ENCODE measurements at regions not wholly inside any gene's neighbourhood (a gene's known extent, or its start where the extent isn't known, plus 50 kb on each side); places are given as distances from the start of the nearest gene placed in this dataset.

DNA sequence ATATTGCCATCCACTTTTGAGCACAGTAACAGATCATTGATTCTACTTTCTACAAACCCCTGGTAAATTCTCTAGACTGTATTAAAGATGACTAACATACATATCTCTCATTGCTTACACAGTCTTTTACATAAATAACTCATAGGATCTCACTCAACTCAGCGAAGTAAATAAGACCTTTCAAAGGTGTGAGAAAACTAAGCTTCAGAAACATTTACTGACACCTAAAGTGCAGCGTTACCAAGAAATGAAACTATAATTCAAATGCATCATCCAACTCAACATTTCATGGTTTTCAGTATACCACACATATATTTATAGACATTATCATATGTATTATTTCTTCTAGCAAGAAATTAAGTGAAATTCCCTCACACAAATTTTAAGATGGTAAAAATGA, 189.8 kb downstream of the METTL4 start:
- DNase-seq (ENCODE audit: low spot score) = no peak

DNA sequence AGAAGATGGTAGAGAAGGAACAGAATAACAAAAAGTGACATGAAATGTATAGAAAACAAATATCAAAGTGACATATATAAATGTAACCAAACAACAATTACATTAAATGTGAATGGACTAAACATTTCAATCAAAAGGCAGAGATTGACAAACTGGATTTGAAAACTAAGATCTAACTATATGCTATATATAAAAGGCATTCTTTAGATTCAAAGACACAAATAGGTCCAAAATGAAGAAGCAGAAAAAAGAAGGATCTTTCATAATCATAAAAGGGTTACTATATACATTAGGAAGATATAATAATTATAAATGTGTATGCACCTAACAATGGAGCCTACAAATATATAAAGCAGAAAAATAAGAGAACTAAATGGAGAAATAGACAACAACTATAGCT, 183.7 kb downstream of the METTL4 start:
- no peak for DNase-seq (ENCODE audit: low spot score)

DNA sequence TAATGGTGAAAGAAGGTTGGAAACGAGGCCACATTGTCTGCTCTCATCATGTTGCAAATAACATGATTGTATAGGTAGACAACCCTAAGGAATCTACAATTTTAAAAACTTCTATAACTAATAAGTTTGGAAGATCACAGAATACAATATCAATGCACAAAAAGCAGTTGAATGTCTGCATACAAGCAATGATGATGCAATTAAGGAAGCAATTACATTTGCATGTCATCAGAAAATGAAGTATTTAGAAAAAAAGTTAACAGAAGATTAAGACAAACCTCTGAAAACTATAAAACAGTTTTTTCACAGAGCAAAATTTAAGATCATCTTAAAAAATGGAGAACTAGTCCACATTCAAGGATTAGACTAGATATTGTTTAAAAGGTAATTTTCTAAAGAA, 181.1 kb downstream of the METTL4 start:
- no peak for DNase-seq (ENCODE audit: low spot score)

DNA sequence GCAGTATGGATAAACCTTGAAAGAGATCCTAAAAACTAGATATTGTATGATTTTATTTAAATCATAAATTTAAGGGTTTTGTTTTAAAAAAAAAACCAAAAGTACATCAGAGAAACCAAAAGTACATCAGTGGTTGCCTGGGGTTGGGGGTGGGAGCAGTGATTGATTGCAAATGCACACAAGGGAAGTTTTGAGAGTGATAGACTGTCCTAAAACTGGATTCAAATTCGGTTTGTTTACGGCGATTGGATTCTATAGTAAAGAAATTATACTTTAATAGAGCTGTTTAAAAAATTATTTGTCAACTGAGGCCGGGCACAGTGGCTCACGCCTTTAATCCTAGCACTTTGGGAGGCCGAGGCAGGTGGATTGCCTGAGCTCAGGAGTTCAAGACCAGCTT, 179.8 kb downstream of the METTL4 start:
- DNase-seq (ENCODE audit: low spot score) = no peak

DNA sequence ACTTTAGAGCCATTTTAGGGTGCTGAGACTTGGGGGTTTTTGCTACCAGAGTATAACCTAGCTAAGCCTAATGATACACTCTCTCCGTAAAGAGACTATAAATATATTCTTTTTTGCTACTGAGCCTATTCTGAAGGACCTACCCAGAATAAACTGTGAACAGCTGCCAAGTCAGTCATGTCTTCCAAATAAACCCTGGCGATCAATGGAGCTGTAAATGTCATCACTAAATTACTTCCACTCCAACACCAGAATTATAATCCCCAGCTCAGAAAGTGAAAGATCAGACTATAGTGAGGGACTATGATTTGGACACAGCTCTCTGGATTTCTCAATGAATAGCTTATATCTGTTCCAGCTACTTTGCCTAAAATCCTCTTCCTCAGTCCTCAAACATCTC, 178.9 kb downstream of the METTL4 start:
- DNase-seq (ENCODE audit: low spot score) = no peak

DNA sequence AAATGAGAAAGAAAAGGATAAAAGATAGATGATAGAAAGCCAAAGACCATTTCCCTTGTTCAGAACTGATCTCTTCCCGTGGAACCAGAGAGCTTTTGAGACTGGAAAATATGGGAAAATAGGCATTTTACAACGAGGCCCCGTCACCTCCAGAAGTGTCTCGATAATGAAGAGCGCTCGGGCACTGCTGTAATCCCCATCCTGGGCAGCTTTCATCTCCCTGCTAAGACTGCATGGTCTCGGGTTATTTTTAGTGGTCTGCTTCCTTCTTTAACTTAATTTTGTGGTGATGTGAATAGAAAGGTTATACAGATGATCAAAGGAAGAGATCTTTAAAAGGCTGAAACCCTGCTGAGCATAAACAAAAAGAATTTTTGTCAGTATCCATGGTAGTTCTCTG, 176.6 kb downstream of the METTL4 start:
- DNase-seq (ENCODE audit: low spot score) = no peak

DNA sequence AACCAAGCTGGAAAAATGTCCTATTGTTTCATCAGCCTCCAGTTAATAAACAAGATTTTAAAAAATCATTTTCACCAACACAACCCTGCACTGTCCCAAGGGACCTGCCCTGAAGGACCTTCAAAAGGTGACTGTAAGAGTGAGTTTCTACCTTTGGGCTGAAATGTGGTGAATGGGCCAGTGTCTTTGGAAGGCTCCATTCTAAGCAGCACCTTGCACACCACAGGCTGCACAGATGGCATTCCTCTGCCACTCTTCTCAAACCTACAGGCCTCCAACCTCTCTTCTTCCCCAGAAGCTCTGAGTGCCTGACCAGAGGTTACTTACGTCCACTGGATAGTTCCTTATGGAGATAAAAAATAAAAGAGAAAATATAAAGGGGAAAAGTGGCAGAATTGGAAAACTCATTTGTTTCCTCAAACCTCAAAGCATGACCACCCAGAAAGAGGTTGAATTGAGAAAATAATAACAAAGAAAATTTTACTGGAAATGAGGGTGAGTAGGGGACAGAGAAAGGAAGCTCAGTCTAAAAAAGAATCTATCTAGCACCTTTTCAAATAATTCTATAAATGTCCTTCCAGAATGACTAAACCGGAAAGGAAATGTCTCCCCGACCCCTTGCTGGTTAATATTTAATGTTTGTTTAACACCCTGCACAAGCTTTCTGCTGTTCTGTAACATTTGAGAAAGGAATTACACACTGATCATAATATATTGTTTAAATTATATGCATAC, 175.7 kb downstream of the METTL4 start:
- no peak for DNase-seq (ENCODE audit: low spot score)

DNA sequence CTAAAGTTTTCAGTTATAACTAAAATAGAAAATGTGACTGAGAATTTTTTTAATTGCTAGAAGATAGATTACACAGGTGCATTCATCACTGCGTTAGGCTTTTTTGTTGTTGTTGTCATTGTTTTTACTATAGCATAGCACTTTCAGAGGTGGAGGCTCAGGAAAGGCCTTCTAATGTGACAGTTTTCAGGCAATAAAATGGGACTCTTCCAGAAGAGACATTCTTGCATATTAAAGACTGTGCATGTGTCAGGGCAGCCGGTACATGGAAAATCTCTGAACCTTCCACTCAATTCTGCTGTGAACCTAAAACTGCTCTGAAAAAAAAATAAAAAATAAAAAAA, 175.2 kb downstream of the METTL4 start:
- DNase-seq (ENCODE audit: low spot score) = no peak

DNA sequence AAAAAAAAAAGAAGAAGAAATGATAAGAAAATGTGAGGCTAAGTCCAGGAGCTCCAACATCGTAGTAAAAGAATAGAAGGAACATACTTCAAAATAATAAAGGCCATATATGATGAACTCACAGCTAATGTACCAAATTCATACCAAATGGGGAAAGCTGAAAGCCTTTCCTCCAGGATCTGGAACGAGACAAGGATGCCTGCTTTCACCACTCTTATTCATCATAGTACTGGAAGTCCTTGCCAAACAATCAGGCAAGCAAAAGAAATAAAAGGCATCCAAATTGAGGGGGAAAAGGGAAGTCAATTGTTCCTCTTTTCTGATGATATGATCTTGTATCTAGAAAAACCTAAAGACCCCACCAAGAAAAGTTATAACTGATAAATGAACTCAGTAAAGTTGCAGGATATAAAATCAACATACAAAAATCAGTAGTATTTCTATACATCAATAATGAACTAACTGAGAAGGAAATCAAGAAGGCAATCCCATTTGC, 170.6 kb downstream of the METTL4 start:
- no peak for DNase-seq (ENCODE audit: low spot score)

DNA sequence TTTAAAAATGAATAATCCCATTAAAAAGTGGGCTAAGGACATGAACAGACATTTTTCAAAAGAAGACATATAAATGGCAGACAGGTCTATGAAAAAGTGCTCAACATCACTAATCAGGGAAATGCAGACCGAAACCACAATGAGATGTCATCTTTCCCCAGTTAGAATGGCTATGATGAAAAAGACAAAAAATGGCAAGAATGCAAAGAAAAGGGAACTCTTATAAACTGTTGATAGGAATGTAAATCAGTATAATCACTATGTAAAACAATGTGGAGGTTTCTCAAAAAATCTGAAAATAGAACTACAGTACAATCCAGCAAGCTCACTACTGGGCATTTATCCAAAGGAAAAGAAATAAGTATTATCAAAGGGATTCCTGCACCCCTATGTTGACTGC, 169.2 kb downstream of the METTL4 start:
- no peak for DNase-seq (ENCODE audit: low spot score)

DNA sequence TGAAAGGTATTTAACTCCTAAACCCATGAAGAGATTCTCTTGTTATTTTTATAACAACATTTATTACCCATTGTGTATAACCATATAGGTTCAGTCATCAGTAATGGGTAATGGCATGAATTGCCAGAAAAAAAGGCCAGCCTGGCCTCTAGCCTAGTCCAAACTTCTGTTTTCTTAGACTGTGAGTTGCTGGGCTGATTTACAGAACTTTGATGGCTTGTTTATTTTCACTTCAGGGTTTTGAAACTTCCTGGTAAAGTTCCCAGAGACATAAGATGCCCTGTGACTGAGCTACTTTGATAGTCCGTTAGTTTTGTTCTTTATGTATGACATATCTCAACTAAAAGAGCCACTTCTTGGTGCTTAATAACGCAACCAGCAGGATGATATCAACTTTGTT, 164.8 kb downstream of the METTL4 start:
- no peak for DNase-seq (ENCODE audit: low spot score)

DNA sequence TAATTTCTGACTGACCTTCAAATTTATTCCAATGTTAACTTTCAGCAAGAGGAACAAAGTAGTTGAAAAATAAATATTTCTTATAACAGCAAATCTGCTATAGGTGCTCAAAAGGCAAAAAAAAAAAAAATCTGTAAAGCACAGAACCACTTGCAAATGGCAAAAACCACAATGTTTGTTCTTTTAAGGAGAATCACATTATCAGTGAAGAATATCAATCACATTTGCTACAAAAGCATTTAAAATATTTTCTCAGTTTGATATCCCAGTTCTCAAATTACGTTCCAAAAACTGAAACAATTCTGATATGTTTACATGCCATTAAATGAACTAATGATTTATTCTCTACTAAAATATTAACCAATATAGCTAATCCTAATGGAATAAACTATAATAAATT, 163.3 kb downstream of the METTL4 start:
- no peak for DNase-seq (ENCODE audit: low spot score)

DNA sequence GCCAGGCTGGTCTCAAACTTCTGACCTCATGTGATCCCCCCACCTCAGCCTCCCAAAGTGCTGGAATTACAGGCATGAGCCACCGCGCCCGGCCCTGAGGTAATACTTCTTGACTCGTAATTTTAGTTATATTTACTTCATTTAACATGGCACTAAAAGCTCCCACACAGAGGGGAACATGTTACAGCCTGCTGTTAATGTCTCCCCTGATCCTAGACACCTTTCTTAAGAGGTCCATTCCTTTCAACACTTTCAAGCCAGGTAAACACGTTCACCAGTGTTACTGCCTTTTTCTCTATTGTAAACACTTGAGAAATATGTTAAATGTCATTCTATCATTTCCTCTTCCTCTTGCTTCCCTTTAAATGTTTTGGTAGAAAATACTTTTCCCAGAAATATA, 161.4 kb downstream of the METTL4 start:
- no peak for DNase-seq (ENCODE audit: low spot score)

DNA sequence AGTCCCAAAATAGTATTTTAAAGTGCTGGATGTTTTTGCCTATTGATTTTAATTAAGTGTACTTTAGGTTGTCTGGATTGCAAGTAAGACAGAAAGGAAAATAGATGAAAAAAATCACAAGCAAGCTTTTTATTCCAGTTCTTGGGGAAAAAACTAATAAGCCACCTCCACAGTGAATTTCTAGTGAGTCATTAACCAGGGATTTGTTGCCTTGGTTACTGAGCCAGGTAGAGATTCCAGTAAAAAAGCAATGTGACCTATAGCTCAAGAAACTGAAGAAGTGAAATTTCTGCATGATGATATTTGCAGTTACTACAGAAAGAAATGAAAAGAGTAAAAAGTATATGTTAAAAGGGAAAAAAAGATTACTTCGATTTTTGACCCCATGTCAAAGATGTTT, 160.6 kb downstream of the METTL4 start:
- DNase-seq (ENCODE audit: low spot score) = no peak

DNA sequence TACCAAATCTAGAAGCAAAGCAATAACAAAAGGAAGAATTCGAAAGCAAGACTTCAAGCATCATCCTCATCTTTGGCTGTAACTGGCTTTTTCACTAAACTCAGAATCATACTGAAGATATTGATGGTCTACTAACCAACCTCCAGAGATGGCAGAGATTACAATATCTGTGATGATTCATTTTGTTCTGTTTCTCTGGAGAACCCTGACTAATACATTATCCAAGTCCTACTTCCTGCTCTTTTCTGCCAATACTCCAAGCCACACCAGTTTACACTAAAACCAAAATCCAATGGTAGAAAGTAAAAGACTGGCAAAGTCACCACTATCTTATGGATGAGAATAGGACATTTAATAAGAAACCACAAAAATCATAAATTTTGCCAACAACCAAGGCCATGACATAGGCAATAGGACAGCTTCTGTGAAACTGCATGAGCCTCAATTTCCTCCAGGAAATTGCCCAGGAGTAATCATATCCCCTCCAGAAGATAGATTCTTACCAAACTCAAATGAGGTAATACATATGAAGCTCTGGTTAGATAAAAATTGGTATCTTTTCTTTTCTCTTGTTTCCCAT, 159.8 kb downstream of the METTL4 start:
- no peak for DNase-seq (ENCODE audit: low spot score)

DNA sequence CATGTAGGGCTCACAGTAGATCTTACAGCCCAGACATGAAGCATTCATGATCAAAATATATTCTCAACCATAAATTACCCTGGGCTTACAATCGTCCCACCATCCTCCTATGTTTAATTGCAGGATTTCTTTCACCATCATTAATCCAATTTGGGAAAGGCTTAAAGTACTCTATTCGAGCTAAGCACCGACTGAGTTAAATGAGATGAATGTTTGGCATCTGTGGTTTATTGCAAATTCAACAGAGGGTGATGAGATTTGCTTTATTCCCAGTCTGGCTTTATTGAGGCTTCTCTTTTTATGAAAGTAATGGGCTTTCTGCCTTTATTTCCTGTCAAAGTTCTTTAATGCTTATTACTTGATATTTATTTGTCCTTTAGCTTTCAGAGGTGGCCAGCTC, 159.0 kb downstream of the METTL4 start:
- no peak for DNase-seq (ENCODE audit: low spot score)

DNA sequence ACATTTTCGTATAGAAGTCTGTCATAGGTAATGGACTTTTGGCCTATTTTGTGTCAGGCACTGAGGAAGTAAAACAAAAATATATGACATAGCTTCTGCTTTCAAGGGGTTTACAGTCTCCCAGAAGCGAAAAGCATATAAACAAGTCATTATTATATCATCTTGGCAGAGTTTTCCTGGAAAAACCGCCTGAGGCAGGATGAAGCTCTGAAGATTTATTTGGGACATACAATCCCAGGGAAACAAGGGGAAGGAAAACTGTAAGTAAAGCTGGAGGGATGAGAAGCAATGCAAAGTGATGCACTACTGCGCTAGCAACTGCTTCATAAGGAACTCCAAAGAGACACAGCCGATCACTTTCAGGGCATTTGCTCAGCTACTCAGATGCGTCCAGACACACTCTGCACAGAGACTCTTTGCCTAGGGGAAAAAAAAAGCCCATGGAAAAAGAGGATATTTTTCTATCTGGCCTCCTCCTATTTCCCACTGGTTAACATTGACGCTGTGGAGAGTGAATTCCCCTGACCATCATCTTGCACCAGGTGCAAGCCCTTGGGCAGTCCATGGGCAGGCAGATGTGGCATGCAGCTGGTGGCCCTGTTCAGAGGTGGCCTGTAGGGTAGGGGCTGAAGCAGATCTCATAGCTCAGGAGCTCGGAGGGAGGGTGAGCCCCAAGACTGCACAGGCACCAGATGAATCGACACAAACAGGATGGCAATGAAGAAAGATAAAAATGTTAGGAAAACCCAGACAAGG, 158.1 kb downstream of the METTL4 start:
- no peak for DNase-seq (ENCODE audit: low spot score)

DNA sequence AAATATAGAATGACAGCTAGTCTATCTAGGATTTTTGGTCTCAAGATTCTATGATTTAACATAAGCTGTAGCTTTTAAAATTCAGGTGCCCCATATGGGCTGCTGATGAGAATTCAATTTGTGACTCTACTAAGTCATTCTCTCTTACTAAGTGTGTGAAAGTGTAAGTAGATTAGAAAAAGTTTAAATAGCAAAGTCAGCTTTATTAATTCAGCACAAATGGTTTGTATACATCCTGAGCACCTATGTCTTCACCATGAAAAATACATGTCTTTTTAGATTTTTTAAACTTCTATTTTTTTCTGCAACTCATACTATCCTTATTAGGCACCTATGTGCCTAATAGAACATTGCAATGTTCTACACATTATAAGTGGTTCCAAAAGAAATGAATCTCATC, 157.1 kb downstream of the METTL4 start:
- no peak for DNase-seq (ENCODE audit: low spot score)

DNA sequence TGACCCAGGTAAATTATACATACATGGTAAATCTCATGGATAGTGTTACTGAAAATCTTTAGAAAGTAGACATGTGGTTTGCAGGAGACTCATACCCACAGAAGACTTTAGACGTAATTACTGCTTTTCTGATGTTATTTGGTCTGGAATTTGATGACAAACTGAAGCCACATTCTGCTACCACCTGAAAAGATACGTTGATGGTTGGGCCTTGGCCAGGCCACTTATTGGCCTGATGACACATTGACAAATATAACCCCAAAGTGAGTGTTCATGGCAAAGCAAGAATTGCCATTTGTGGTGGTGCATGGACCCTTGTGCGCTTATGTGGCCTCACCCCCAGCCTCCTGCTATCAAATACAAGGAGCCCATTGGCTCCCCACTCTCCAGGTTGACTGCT, 155.6 kb downstream of the METTL4 start:
- DNase-seq (ENCODE audit: low spot score) = no peak

DNA sequence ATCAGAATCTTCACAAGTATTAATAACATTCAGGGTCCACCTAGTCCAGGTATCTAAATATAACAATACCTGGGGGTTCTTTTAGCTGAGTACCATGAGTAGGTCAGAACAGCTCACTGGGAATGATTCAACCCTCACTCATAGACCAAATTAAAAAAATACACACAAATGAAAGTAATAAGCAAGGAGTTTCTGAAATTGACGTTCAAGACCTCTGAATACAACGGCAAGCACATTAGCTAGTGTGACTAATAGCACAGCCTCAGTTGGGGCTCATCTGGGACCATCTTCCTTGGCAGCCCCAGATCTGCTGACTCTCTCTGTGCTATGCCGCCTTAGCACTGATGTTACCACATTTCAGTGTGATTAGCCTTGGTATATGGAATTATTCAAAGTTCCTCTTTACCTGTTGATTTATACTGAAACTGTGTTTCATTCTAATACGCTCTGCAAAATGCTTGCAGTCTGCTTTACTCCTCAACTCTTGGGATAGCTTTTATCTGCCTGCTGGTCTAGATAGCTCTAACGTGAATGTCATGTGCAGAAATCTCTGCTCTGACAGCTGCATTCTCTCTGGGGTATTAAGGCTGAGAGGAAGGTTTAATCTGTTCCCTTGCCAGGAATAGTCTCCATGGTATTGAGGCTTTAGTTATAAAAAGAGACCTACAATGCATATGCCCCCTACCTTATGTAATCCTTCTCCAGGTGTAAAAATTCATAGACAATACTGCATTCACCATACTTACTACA, 153.3 kb downstream of the METTL4 start:
- no peak for DNase-seq (ENCODE audit: low spot score)

DNA sequence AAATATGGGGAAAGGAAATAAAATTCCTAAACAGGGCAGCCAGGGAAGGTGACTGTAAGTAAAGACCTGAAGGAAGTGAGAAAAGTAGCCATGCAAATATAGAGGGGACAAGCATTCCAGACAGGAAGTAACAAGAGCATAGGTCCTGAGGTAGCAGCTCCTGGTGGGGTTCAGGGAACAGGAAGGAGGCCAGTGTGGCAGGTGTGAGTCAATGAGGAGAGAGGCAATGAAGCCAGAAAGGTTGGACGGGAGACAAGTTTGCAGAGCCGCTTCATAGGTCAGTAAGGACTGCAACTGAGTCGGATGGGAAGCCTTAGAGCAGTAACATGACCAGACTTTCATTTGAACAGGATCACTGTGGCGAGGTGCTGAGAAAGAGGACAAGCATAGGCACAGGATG, 150.9 kb downstream of the METTL4 start:
- no peak for DNase-seq (ENCODE audit: low spot score)

DNA sequence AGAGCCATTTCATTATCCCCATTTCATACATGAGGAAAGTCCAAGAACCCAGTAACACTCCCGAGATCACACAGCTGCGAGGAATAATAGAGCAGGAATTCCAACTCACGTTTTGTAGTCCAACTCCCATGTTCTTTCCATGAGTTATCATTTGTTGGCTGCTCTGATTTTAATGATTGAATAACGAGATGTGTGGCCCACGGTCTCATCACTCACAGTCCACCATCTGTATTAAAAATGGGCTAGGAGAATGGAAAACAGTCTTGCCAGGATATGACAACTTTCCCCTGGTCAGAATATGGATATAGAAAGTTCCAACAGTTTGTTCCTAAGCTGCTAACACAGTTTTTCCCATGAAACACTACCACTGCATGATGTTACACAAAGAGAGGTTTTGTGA, 147.5 kb downstream of the METTL4 start:
- no peak for DNase-seq (ENCODE audit: low spot score)

DNA sequence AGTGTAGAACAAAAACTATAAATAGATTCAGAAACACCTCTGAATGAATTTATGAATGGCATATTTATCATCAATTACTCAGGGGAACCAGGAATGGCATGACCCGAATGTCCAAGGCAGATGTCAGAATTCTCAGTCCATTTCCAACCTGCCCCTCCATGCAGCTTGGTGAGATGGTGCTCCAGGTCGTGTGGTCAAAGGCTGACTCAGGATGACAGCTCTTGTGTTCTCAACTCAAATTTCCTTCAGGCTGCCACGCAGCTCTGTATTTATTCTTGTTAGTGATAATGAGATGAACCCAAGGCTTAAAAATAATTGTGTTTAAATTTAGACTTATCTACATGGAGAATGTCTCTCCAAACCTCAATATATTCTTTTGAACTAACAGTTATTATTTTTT, 146.9 kb downstream of the METTL4 start:
- no peak for DNase-seq (ENCODE audit: low spot score)

Measured in CD4-positive, alpha-beta T cell treated with Interleukin-15 for 4 hours (primary cell).